ENCODE measurements at regions not wholly inside any gene's neighbourhood (a gene's known extent, or its start where the extent isn't known, plus 50 kb on each side); places are given as distances from the start of the nearest gene placed in this dataset.

GRCh38 chr1:182246783-182247182, 144.8 kb downstream of the GLUL start:
- no peaks in the 10 kb centered on the region for H3K36me3 ChIP-seq (ENCODE audit: control insufficient read depth in 2 of 2, insufficient read depth in 2 of 2, low read length in 2 of 2)
- no peak overlapping the region for H3K4me3 ChIP-seq (ENCODE audit: low read length in 2 of 2)
- H3K27me3 ChIP-seq (ENCODE audit: control insufficient read depth in 1 of 2, insufficient read depth in 2 of 2, low read length in 2 of 2), result no peaks in the 10 kb centered on the region
- H3K9me3 ChIP-seq (ENCODE audit: control insufficient read depth in 2 of 2, low read length in 2 of 2), result no peaks in the 10 kb centered on the region
- no peak overlapping the region for H3K27ac ChIP-seq (ENCODE audit: low read length)
- H3K9ac ChIP-seq (ENCODE audit: low read length in 2 of 2), result no peak overlapping the region
- H3K4me1 ChIP-seq (ENCODE audit: control insufficient read depth, insufficient read depth, low read length), result no peaks in the 10 kb centered on the region

GRCh38 chr1:182245040-182245439, 146.6 kb downstream of the GLUL start:
- Histone ChIP-seq H3K4me3 (ENCODE audit: low read length in 2 of 2) (no peak overlapping the region), H3K27ac (ENCODE audit: low read length) (no peak overlapping the region), H3K36me3 (ENCODE audit: control insufficient read depth in 2 of 2, insufficient read depth in 2 of 2, low read length in 2 of 2) (no peaks in the 10 kb centered on the region), H3K4me1 (ENCODE audit: control insufficient read depth, insufficient read depth, low read length) (no peaks in the 10 kb centered on the region), H3K27me3 (ENCODE audit: control insufficient read depth in 1 of 2, insufficient read depth in 2 of 2, low read length in 2 of 2) (no peaks in the 10 kb centered on the region), H3K9ac (ENCODE audit: low read length in 2 of 2) (no peak overlapping the region), H3K9me3 (ENCODE audit: control insufficient read depth in 2 of 2, low read length in 2 of 2) (no peaks in the 10 kb centered on the region)

DNA sequence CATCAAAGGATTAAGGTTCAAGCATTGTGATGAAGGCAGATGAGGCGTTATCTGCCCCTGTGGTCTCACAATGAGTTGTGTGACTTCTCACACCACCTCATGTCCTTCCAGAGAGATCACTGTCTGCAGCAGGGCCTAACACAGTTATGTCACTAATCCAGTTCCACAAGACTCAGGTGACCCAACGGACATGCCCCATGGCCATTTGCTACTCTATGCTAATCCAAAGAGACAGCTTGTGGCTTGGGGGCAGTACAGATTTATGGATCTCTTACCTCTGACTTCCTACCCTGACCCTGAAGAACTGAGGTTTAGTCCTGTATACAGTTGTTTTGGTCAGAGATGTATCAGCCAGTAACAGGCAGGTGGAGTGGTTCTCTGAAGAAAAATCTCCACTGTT, 147.1 kb downstream of the GLUL start:
- Histone ChIP-seq H3K36me3 (ENCODE audit: control insufficient read depth in 2 of 2, insufficient read depth in 2 of 2, low read length in 2 of 2) (no peaks in the 10 kb centered on the region), H3K9ac (ENCODE audit: low read length in 2 of 2) (no peak overlapping the region), H3K9me3 (ENCODE audit: control insufficient read depth in 2 of 2, low read length in 2 of 2) (no peaks in the 10 kb centered on the region), H3K27ac (ENCODE audit: low read length) (no peak overlapping the region), H3K4me1 (ENCODE audit: control insufficient read depth, insufficient read depth, low read length) (no peaks in the 10 kb centered on the region), H3K27me3 (ENCODE audit: control insufficient read depth in 1 of 2, insufficient read depth in 2 of 2, low read length in 2 of 2) (no peaks in the 10 kb centered on the region), H3K4me3 (ENCODE audit: low read length in 2 of 2) (no peak overlapping the region)

DNA sequence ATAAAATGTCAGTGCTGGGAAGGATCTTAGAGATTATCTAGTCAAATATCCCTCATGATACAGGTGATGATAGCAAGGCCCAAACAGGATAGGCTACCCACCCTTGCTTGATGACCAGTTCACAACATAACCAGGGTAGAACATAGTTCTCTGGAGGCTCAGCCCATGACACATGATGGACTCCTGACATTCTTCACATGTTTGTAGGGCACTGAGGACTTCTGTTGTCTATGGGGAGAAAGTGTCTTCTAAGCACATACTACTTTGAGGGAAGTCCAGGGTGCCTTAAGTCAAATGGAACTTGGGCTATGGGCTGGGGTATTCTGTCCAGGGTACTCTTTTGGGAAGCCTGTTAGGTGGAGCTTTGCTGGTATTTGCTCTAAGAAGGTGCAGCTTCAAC, 148.9 kb downstream of the GLUL start:
- Histone ChIP-seq H3K9me3 (ENCODE audit: control insufficient read depth in 2 of 2, low read length in 2 of 2) (no peaks in the 10 kb centered on the region), H3K27ac (ENCODE audit: low read length) (no peak overlapping the region), H3K4me3 (ENCODE audit: low read length in 2 of 2) (no peak overlapping the region), H3K9ac (ENCODE audit: low read length in 2 of 2) (no peak overlapping the region), H3K4me1 (ENCODE audit: control insufficient read depth, insufficient read depth, low read length) (no peaks in the 10 kb centered on the region), H3K36me3 (ENCODE audit: control insufficient read depth in 2 of 2, insufficient read depth in 2 of 2, low read length in 2 of 2) (no peaks in the 10 kb centered on the region), H3K27me3 (ENCODE audit: control insufficient read depth in 1 of 2, insufficient read depth in 2 of 2, low read length in 2 of 2) (no peaks in the 10 kb centered on the region)

DNA sequence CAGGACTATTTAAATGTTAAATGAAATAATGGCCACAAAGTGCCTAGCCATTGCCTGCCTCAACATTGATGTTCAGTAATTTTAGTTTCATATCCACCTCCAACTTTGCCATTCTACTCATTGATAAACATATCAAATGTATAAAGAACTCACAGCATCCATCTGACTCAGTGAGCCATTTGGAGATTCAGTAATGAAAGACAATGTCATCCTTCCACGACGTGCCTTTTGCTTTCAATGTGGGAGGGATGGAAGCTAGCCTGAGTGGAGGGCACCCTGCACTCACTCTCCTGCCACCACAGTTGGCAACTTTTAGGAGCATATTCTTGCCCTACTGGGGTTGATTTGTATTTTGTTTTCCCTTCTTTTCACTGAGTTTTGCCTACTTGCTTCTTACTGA, 151.5 kb downstream of the GLUL start:
- H3K4me1 ChIP-seq (ENCODE audit: control insufficient read depth, insufficient read depth, low read length), result no peaks in the 10 kb centered on the region
- H3K27ac ChIP-seq (ENCODE audit: low read length), result no peak overlapping the region
- H3K36me3 ChIP-seq (ENCODE audit: control insufficient read depth in 2 of 2, insufficient read depth in 2 of 2, low read length in 2 of 2), result no peaks in the 10 kb centered on the region
- no peaks in the 10 kb centered on the region for H3K27me3 ChIP-seq (ENCODE audit: control insufficient read depth in 1 of 2, insufficient read depth in 2 of 2, low read length in 2 of 2)
- H3K9me3 ChIP-seq (ENCODE audit: control insufficient read depth in 2 of 2, low read length in 2 of 2), result no peaks in the 10 kb centered on the region
- no peak overlapping the region for H3K4me3 ChIP-seq (ENCODE audit: low read length in 2 of 2)
- no peak overlapping the region for H3K9ac ChIP-seq (ENCODE audit: low read length in 2 of 2)

DNA sequence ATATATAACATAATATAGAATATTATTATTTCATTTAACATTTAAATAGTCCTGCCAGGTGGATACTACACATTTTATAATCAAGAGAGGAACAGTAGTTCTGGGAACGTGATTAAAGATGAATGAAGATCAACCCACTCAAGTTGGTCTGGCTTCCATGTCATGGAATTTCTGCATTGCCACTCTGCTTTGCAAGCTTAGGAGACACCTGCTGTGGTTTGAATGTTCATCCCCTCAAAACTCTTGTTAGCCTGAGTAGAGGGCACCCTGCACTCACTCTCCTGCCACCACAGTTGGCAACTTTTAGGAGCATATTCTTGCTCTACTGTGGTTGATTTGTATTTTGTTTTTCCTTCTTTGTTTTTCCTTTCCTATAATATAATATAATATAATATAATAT, 153.2 kb downstream of the GLUL start:
- H3K4me3 ChIP-seq (ENCODE audit: low read length in 2 of 2), result no peak overlapping the region
- no peaks in the 10 kb centered on the region for H3K36me3 ChIP-seq (ENCODE audit: control insufficient read depth in 2 of 2, insufficient read depth in 2 of 2, low read length in 2 of 2)
- no peaks in the 10 kb centered on the region for H3K9me3 ChIP-seq (ENCODE audit: control insufficient read depth in 2 of 2, low read length in 2 of 2)
- no peaks in the 10 kb centered on the region for H3K27me3 ChIP-seq (ENCODE audit: control insufficient read depth in 1 of 2, insufficient read depth in 2 of 2, low read length in 2 of 2)
- no peak overlapping the region for H3K9ac ChIP-seq (ENCODE audit: low read length in 2 of 2)
- no peaks in the 10 kb centered on the region for H3K4me1 ChIP-seq (ENCODE audit: control insufficient read depth, insufficient read depth, low read length)
- H3K27ac ChIP-seq (ENCODE audit: low read length), result no peak overlapping the region

- H3K9me3 ChIP-seq (ENCODE audit: control insufficient read depth in 2 of 2, low read length in 2 of 2), result no peaks in the 10 kb centered on the region
- H3K4me3 ChIP-seq (ENCODE audit: low read length in 2 of 2), result no peak overlapping the region
- no peak overlapping the region for H3K27ac ChIP-seq (ENCODE audit: low read length)
- no peaks in the 10 kb centered on the region for H3K4me1 ChIP-seq (ENCODE audit: control insufficient read depth, insufficient read depth, low read length)
- no peak overlapping the region for H3K9ac ChIP-seq (ENCODE audit: low read length in 2 of 2)
- no peaks in the 10 kb centered on the region for H3K27me3 ChIP-seq (ENCODE audit: control insufficient read depth in 1 of 2, insufficient read depth in 2 of 2, low read length in 2 of 2)
- H3K36me3 ChIP-seq (ENCODE audit: control insufficient read depth in 2 of 2, insufficient read depth in 2 of 2, low read length in 2 of 2), result no peaks in the 10 kb centered on the region
Measured at GRCh38 chr1:182237329-182237728, 154.3 kb downstream of the GLUL start.

DNA sequence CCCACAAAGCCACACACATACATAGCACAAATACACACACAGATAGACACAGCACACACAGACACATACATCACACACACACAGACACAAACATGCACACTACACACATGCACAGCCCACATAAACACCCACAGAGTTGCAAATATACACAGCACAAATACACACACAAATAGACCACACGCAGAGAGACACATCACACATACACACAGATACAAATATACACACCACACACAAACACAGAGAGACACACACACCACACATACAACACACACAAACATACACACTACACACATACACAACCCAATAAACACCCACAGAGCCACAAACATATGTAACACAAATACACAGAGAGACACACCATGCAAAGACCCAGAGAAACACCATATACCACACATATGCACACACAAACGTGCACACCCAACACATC, 154.9 kb downstream of the GLUL start:
- no peaks in the 10 kb centered on the region for H3K9me3 ChIP-seq (ENCODE audit: control insufficient read depth in 2 of 2, low read length in 2 of 2)
- H3K9ac ChIP-seq (ENCODE audit: low read length in 2 of 2), result no peak overlapping the region
- H3K4me1 ChIP-seq (ENCODE audit: control insufficient read depth, insufficient read depth, low read length), result no peaks in the 10 kb centered on the region
- H3K27ac ChIP-seq (ENCODE audit: low read length), result no peak overlapping the region
- H3K27me3 ChIP-seq (ENCODE audit: control insufficient read depth in 1 of 2, insufficient read depth in 2 of 2, low read length in 2 of 2), result no peaks in the 10 kb centered on the region
- H3K4me3 ChIP-seq (ENCODE audit: low read length in 2 of 2), result no peak overlapping the region
- no peaks in the 10 kb centered on the region for H3K36me3 ChIP-seq (ENCODE audit: control insufficient read depth in 2 of 2, insufficient read depth in 2 of 2, low read length in 2 of 2)

- Histone ChIP-seq H3K36me3 (ENCODE audit: control insufficient read depth in 2 of 2, insufficient read depth in 2 of 2, low read length in 2 of 2) (no peaks in the 10 kb centered on the region), H3K4me1 (ENCODE audit: control insufficient read depth, insufficient read depth, low read length) (no peaks in the 10 kb centered on the region), H3K27ac (ENCODE audit: low read length) (no peak overlapping the region), H3K4me3 (ENCODE audit: low read length in 2 of 2) (no peak overlapping the region), H3K27me3 (ENCODE audit: control insufficient read depth in 1 of 2, insufficient read depth in 2 of 2, low read length in 2 of 2) (no peaks in the 10 kb centered on the region), H3K9me3 (ENCODE audit: control insufficient read depth in 2 of 2, low read length in 2 of 2) (no peaks in the 10 kb centered on the region), H3K9ac (ENCODE audit: low read length in 2 of 2) (no peak overlapping the region)
Measured at GRCh38 chr1:182235952-182236650, 155.5 kb downstream of the GLUL start.

GRCh38 chr1:182235604-182235951, 156.0 kb downstream of the GLUL start:
- no peaks in the 10 kb centered on the region for H3K4me1 ChIP-seq (ENCODE audit: control insufficient read depth, insufficient read depth, low read length)
- no peak overlapping the region for H3K4me3 ChIP-seq (ENCODE audit: low read length in 2 of 2)
- H3K9me3 ChIP-seq (ENCODE audit: control insufficient read depth in 2 of 2, low read length in 2 of 2), result no peaks in the 10 kb centered on the region
- H3K36me3 ChIP-seq (ENCODE audit: control insufficient read depth in 2 of 2, insufficient read depth in 2 of 2, low read length in 2 of 2), result no peaks in the 10 kb centered on the region
- H3K9ac ChIP-seq (ENCODE audit: low read length in 2 of 2), result no peak overlapping the region
- no peaks in the 10 kb centered on the region for H3K27me3 ChIP-seq (ENCODE audit: control insufficient read depth in 1 of 2, insufficient read depth in 2 of 2, low read length in 2 of 2)
- no peak overlapping the region for H3K27ac ChIP-seq (ENCODE audit: low read length)

- Histone ChIP-seq H3K9me3 (ENCODE audit: control insufficient read depth in 2 of 2, low read length in 2 of 2) (no peaks in the 10 kb centered on the region), H3K4me3 (ENCODE audit: low read length in 2 of 2) (no peak overlapping the region), H3K27ac (ENCODE audit: low read length) (no peak overlapping the region), H3K9ac (ENCODE audit: low read length in 2 of 2) (no peak overlapping the region), H3K27me3 (ENCODE audit: control insufficient read depth in 1 of 2, insufficient read depth in 2 of 2, low read length in 2 of 2) (no peaks in the 10 kb centered on the region), H3K36me3 (ENCODE audit: control insufficient read depth in 2 of 2, insufficient read depth in 2 of 2, low read length in 2 of 2) (no peaks in the 10 kb centered on the region), H3K4me1 (ENCODE audit: control insufficient read depth, insufficient read depth, low read length) (no peaks in the 10 kb centered on the region)
Measured at GRCh38 chr1:182229921-182230491, 161.6 kb downstream of the GLUL start.

Data from stomach smooth muscle (tissue), 2 donors.